Osteoblast (primary cell): ENCODE measurements at regions not wholly inside any gene's neighbourhood (a gene's known extent, or its start where the extent isn't known, plus 50 kb on each side); places are given as distances from the start of the nearest gene placed in this dataset.
"Not testable (repeated sequence)": the region's sequence is repeated elsewhere in the genome, so short reads cannot be mapped to it uniquely, and the experiment has no call there.

Experiments used
- DNase-seq: peaks from one replicate; pipeline ENCODE4 v3.0.0; 2011; ENCODE audit warnings: low spot score, mixed read lengths; ENCODE audit not compliant: insufficient read length; ENCODE audit errors: missing footprints
- H2AFZ ChIP-seq: 2 replicates; pipeline ENCODE4 v1.6.0; 2011; ENCODE audit warnings: mild to moderate bottlenecking, low read length
- H3K27ac ChIP-seq: 2 replicates; pipeline ENCODE4 v1.5.1; 2011; ENCODE audit warnings: mild to moderate bottlenecking, low read depth, low read length, moderate library complexity
- H3K27me3 ChIP-seq: 2 replicates; pipeline ENCODE4 v1.6.0; 2012; ENCODE audit warnings: mild to moderate bottlenecking, control low read depth, inconsistent platforms, low read length, moderate library complexity; ENCODE audit not compliant: insufficient read depth
- H3K36me3 ChIP-seq: 2 replicates; pipeline ENCODE4 v1.5.1; 2011; ENCODE audit warnings: mild to moderate bottlenecking, low read length, control low read depth, moderate library complexity; ENCODE audit not compliant: insufficient read depth
- H3K4me1 ChIP-seq: 2 replicates; pipeline ENCODE4 v1.5.1; 2011; ENCODE audit warnings: mild to moderate bottlenecking, low read length, control low read depth, moderate library complexity; ENCODE audit not compliant: insufficient read depth
- H3K4me2 ChIP-seq: 2 replicates; pipeline ENCODE4 v1.6.0; 2011; ENCODE audit warnings: mild to moderate bottlenecking, low read length; ENCODE audit not compliant: insufficient read depth
- H3K4me3 ChIP-seq: fragments of 200-600 bp; sonication (generic); 3 replicates; pipeline ENCODE4 v1.5.1; 2012; ENCODE audit warnings: mild to moderate bottlenecking, low read length, inconsistent platforms; ENCODE audit not compliant: insufficient read depth
- H3K79me2 ChIP-seq: 2 replicates; pipeline ENCODE4 v1.6.0; 2012; ENCODE audit warnings: mild to moderate bottlenecking, low read length, control low read depth, inconsistent platforms; ENCODE audit not compliant: insufficient read depth
- H3K9me3 ChIP-seq: 2 replicates; pipeline ENCODE4 v1.5.1; 2011; ENCODE audit warnings: low read depth, low read length, control low read depth
- H4K20me1 ChIP-seq: 2 replicates; pipeline ENCODE4 v1.6.0; 2012; ENCODE audit warnings: mild to moderate bottlenecking, low read length, control low read depth; ENCODE audit not compliant: insufficient read depth

GRCh38 chr3:195654746-195655145 lies 66.0 kb upstream of the MUC20 start:
- not testable (repeated sequence) for H4K20me1 ChIP-seq, H3K4me3 ChIP-seq, H2AFZ ChIP-seq, H3K4me1 ChIP-seq, H3K79me2 ChIP-seq, H3K9me3 ChIP-seq, H3K36me3 ChIP-seq, H3K27me3 ChIP-seq, DNase-seq, H3K27ac ChIP-seq, H3K4me2 ChIP-seq

GRCh38 chr3:195654138-195654537 lies 66.6 kb upstream of the MUC20 start:
- not testable (repeated sequence) for H4K20me1 ChIP-seq, H3K79me2 ChIP-seq, H2AFZ ChIP-seq, H3K4me1 ChIP-seq, H3K9me3 ChIP-seq, H3K27ac ChIP-seq, H3K36me3 ChIP-seq, H3K4me2 ChIP-seq, DNase-seq, H3K4me3 ChIP-seq, H3K27me3 ChIP-seq

GRCh38 chr3:195653641-195654040 lies 67.1 kb upstream of the MUC20 start:
- not testable (repeated sequence) for H3K36me3 ChIP-seq, H3K27ac ChIP-seq, H4K20me1 ChIP-seq, H2AFZ ChIP-seq, H3K27me3 ChIP-seq, H3K79me2 ChIP-seq, DNase-seq, H3K4me2 ChIP-seq, H3K4me1 ChIP-seq, H3K9me3 ChIP-seq, H3K4me3 ChIP-seq

- not testable (repeated sequence) for H3K27me3 ChIP-seq, H3K79me2 ChIP-seq, H3K4me2 ChIP-seq, H3K36me3 ChIP-seq, DNase-seq, H2AFZ ChIP-seq, H3K9me3 ChIP-seq, H4K20me1 ChIP-seq, H3K27ac ChIP-seq, H3K4me1 ChIP-seq, H3K4me3 ChIP-seq
Observed at GRCh38 chr3:195647912-195648702, 64.4 kb upstream of the APOD start.

- not testable (repeated sequence) for DNase-seq, H3K4me3 ChIP-seq, H3K79me2 ChIP-seq, H3K27ac ChIP-seq, H4K20me1 ChIP-seq, H3K4me2 ChIP-seq, H2AFZ ChIP-seq, H3K36me3 ChIP-seq, H3K9me3 ChIP-seq, H3K4me1 ChIP-seq, H3K27me3 ChIP-seq
Observed at GRCh38 chr3:195645872-195646271, 62.1 kb upstream of the APOD start.

- H3K4me1 ChIP-seq, H2AFZ ChIP-seq, H3K79me2 ChIP-seq, H3K4me2 ChIP-seq, H3K27me3 ChIP-seq, H3K4me3 ChIP-seq, H3K9me3 ChIP-seq, H3K36me3 ChIP-seq, DNase-seq, H3K27ac ChIP-seq, H4K20me1 ChIP-seq: not testable (repeated sequence)
Observed at GRCh38 chr3:195643245-195643644, 59.5 kb upstream of the APOD start.

GRCh38 chr3:195642311-195642710 lies 58.6 kb upstream of the APOD start:
- not testable (repeated sequence) for H3K4me1 ChIP-seq, H3K9me3 ChIP-seq, H3K4me2 ChIP-seq, H3K27me3 ChIP-seq, DNase-seq, H3K79me2 ChIP-seq, H3K27ac ChIP-seq, H3K36me3 ChIP-seq, H4K20me1 ChIP-seq, H3K4me3 ChIP-seq, H2AFZ ChIP-seq

GRCh38 chr3:195638456-195638855 lies 54.7 kb upstream of the APOD start:
- not testable (repeated sequence) for H2AFZ ChIP-seq, H3K4me3 ChIP-seq, H3K79me2 ChIP-seq

GRCh38 chr3:195637473-195638233 lies 53.9 kb upstream of the APOD start:
- not testable (repeated sequence) for H2AFZ ChIP-seq, H4K20me1 ChIP-seq, H3K9me3 ChIP-seq, H3K27ac ChIP-seq, H3K4me3 ChIP-seq, H3K36me3 ChIP-seq, H3K79me2 ChIP-seq, DNase-seq, H3K4me1 ChIP-seq, H3K27me3 ChIP-seq, H3K4me2 ChIP-seq

More at GRCh38 chr3:195638456-195638855, 54.7 kb upstream of the APOD start:
- H3K36me3 ChIP-seq, H3K9me3 ChIP-seq, H3K27ac ChIP-seq, DNase-seq, H3K27me3 ChIP-seq, H3K4me1 ChIP-seq, H4K20me1 ChIP-seq, H3K4me2 ChIP-seq: not testable (repeated sequence)
